ENCODE measurements at regions not wholly inside any gene's neighbourhood (a gene's known extent, or its start where the extent isn't known, plus 50 kb on each side); places are given as distances from the start of the nearest gene placed in this dataset.

GRCh38 chr2:177031438-177032180, 181.0 kb upstream of the HNRNPA3 start:
- TF ChIP-seq CTCF (conservative IDR thresholded peaks at IDR 0.05) (no peak), EZH2 (IDR thresholded peaks at IDR 0.05; ENCODE audit: low read depth) (no peak)

All from PC-9 (cell line).